ENCODE measurements at regions not wholly inside any gene's neighbourhood (a gene's known extent, or its start where the extent isn't known, plus 50 kb on each side); places are given as distances from the start of the nearest gene placed in this dataset.

DNA sequence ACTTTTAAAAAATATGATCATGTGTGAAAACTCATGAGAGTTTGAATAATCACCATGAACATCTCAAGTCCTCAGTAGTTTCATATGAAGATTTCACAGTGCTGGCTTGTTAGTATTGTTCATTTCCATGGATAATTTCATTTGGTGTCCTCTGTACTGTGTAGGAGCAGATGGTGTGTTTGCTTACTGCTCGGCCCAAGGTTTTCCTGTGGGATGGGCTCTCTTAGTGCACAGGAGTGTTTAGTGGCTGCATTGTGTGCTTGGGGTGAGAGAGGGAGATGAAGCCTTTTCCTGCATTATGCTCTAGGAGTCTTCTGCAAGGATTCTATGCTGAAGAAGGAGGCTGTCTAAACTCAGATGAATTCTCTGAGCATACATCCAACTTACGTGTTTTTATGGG lies 270.6 kb downstream of the SOCS6 start:
- in situ Hi-C loops (cut with MboI; ENCODE audit: low pct_unique_long_range_greater_than_20kb, low sequenced_read_pairs, unreplicated experiment): no loop called here
- TF ChIP-seq, protein P1, sequence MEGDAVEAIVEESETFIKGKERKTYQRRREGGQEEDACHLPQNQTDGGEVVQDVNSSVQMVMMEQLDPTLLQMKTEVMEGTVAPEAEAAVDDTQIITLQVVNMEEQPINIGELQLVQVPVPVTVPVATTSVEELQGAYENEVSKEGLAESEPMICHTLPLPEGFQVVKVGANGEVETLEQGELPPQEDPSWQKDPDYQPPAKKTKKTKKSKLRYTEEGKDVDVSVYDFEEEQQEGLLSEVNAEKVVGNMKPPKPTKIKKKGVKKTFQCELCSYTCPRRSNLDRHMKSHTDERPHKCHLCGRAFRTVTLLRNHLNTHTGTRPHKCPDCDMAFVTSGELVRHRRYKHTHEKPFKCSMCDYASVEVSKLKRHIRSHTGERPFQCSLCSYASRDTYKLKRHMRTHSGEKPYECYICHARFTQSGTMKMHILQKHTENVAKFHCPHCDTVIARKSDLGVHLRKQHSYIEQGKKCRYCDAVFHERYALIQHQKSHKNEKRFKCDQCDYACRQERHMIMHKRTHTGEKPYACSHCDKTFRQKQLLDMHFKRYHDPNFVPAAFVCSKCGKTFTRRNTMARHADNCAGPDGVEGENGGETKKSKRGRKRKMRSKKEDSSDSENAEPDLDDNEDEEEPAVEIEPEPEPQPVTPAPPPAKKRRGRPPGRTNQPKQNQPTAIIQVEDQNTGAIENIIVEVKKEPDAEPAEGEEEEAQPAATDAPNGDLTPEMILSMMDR (IDR thresholded peaks at IDR 0.05; ENCODE audit: extremely low read depth, insufficient read depth, missing control alignments): no peak
- DNase-seq (ENCODE audit: low spot score): no peak

DNA sequence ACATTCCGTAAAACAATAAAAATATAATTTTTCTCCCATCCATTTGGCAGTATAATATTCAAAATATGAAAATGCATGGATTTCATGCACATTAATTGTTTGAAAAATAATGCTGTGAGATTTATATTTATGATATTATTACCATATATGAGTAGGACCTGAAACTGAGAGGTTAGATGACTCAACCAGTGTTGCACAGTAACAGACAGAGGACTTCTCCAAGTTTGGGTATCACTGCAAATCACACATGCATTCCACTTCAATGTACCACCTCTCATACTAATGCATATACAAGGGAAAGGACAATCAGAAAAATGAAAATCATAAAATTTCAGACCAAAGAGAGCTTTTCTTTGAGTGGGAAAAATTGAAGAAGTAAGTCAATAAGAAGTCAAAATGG lies 269.5 kb downstream of the SOCS6 start:
- TF ChIP-seq, protein P1 (IDR thresholded peaks at IDR 0.05; ENCODE audit: extremely low read depth, insufficient read depth, missing control alignments): no peak
- no peak for DNase-seq (ENCODE audit: low spot score)
- in situ Hi-C loops (cut with MboI; ENCODE audit: low pct_unique_long_range_greater_than_20kb, low sequenced_read_pairs, unreplicated experiment): no loop called here

DNA sequence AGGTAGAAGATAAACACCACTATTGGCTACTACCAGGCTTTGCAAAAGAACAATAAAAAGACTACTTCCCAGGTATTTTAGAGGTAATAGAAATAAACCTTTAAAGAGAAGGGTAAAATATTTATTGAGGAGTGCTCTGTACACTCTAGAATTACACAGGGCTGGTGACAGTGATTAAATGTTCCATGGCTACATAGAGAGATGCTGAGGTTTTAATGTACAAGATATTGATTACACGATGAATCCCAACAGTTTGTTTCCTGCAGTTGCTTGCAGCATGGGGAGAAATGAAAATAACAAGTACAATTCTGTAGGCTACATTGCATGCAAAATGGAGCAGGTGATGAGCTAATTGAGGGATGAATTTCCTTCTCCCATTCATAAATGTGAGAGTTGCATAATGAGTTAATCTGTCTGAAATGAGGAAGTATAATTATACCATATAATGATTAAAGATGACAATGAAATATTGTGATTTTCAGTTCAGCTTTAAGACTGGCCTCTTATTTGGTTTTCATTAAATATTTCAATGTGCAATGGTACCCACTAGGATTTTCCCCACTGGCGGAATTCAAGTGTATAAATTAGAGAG lies 266.1 kb downstream of the SOCS6 start:
- no peak for DNase-seq (ENCODE audit: low spot score)
- in situ Hi-C loops (cut with MboI; ENCODE audit: low pct_unique_long_range_greater_than_20kb, low sequenced_read_pairs, unreplicated experiment): no loop called here
- TF ChIP-seq, protein P1 (IDR thresholded peaks at IDR 0.05; ENCODE audit: extremely low read depth, insufficient read depth, missing control alignments): no peak

DNA sequence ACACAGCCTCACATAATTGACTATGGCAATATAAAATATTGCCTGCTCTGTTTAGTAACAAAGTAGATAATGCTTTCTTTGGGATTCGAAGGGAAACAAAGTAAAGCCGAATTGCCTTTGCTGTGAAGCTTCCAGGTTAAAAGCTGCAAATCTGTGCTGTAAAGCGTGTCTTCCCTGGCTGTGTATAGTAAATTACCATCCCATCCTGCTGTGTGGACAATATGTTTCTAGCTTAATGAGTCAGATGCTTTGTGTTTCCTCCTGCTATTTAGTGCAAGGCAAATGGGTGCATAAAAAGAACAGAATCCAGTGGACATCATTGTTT lies 265.1 kb downstream of the SOCS6 start:
- no peak for DNase-seq (ENCODE audit: low spot score)
- in situ Hi-C loops (cut with MboI; ENCODE audit: low pct_unique_long_range_greater_than_20kb, low sequenced_read_pairs, unreplicated experiment): no loop called here
- TF ChIP-seq, protein P1 (IDR thresholded peaks at IDR 0.05; ENCODE audit: extremely low read depth, insufficient read depth, missing control alignments): no peak

DNA sequence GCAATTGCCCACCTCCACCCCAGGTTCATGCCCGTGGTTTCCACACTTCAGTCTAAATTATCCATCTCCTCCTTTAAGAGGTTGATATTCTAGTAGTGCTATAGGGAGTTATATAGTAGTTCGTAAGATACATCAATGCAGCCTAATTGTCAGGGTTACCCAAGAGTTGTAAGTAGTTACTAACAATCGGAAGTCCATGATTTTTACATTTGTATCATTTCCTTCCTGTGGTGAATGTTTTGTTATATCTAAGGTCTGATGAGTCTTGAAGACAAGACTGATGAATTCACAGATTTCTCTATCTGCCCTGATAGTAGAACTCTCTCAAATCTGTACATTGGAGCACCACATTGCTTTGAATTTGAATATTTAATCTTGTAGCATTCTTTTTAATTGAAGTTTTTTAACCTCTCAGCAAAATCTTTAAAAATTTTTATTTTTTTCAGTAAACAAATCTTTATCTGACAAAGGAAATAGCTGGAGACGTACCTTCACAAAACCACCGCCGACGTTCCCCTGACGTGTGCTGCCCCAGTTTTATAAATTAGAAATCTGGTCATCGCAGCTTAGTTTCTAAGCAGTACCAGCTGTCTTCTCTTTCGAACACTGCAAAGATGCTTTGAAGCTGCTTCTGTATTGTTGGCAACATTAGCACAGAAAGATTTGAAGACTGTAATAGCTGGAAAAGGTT lies 264.5 kb downstream of the SOCS6 start:
- TF ChIP-seq, protein P1 (IDR thresholded peaks at IDR 0.05; ENCODE audit: extremely low read depth, insufficient read depth, missing control alignments): no peak
- DNase-seq (ENCODE audit: low spot score): no peak
- in situ Hi-C loops (cut with MboI; ENCODE audit: low pct_unique_long_range_greater_than_20kb, low sequenced_read_pairs, unreplicated experiment): no loop called here

DNA sequence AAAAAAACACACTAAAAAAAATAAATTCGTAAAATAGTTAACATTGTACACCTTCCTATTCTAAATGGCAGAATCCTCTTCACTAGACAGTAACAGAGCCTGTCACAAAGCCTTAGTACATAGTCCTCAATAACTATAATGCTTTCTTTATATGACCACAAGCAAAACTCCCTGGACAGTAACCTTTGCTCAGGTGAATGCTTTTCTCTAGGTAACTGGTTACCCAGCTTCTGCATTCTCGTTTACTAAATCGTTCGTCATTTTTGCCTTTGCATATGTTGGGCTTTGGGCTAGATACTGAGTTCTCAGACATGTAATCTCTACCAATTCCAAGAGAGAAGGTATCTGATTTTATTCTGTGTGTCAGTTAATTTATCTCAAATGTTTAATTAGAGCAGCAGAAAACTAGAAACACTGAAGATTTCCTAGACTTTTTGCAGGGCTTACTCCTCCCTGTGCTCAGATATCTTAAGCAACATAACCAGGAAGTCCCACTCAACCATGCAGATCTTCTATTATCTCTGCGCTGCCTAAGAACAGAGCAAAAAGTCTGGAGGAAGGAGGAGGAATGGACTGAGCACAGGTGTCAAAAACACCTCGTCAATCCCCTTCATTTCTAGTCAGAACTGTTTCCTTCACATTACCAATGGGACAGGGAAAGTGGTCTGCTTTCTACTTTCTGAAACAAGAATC lies 247.7 kb downstream of the SOCS6 start:
- no peak for DNase-seq (ENCODE audit: low spot score)
- in situ Hi-C loops (cut with MboI; ENCODE audit: low pct_unique_long_range_greater_than_20kb, low sequenced_read_pairs, unreplicated experiment): no loop called here
- TF ChIP-seq, protein P1 (IDR thresholded peaks at IDR 0.05; ENCODE audit: extremely low read depth, insufficient read depth, missing control alignments): no peak
